KMS-11 (cell line): ENCODE measurements at regions not wholly inside any gene's neighbourhood (a gene's known extent, or its start where the extent isn't known, plus 50 kb on each side); places are given as distances from the start of the nearest gene placed in this dataset.

Experiments
- H2AFZ ChIP-seq: fragments of 200-600 bp; sonication (generic); 2 replicates; pipeline ENCODE4 v1.6.1; 2016; ENCODE audit warnings: antibody characterized with exemption, mixed run types, low read depth
- H3K27ac ChIP-seq: fragments of 200-600 bp; sonication (generic); 2 replicates; pipeline ENCODE4 v1.6.1; 2016; ENCODE audit warnings: mild to moderate bottlenecking, mixed run types
- H3K27me3 ChIP-seq: fragments of 200-600 bp; sonication (generic); 2 replicates; pipeline ENCODE4 v1.6.1; 2017; ENCODE audit warnings: mild to moderate bottlenecking, low read depth, mixed run types, moderate library complexity; ENCODE audit not compliant: insufficient read depth
- H3K36me3 ChIP-seq: fragments of 200-600 bp; sonication (generic); 2 replicates; pipeline ENCODE4 v1.6.1; 2017; ENCODE audit warnings: mild to moderate bottlenecking, mixed run types; ENCODE audit not compliant: insufficient read depth
- H3K4me1 ChIP-seq: fragments of 200-600 bp; sonication (generic); 2 replicates; pipeline ENCODE4 v1.6.1; 2016; ENCODE audit warnings: mild to moderate bottlenecking, low read depth, mixed run types; ENCODE audit not compliant: poor library complexity, severe bottlenecking
- H3K4me2 ChIP-seq: fragments of 200-600 bp; sonication (generic); 2 replicates; pipeline ENCODE4 v1.7.0; 2016; ENCODE audit warnings: mild to moderate bottlenecking, mixed run types
- H3K4me3 ChIP-seq: fragments of 200-600 bp; sonication (generic); IDR thresholded peaks from 2 replicates; pipeline ENCODE4 v1.6.1; 2017; ENCODE audit warnings: low read depth, low read length, mixed read lengths; ENCODE audit not compliant: insufficient read depth
- H3K79me2 ChIP-seq: fragments of 200-600 bp; sonication (generic); 2 replicates; pipeline ENCODE4 v1.6.1; 2016; ENCODE audit warnings: low read depth, mixed run types; ENCODE audit not compliant: insufficient read depth
- H3K9ac ChIP-seq: fragments of 200-600 bp; sonication (generic); 2 replicates; pipeline ENCODE4 v1.6.1; 2016; ENCODE audit warnings: mild to moderate bottlenecking, mixed run types
- H4K20me1 ChIP-seq: fragments of 200-600 bp; sonication (generic); 2 replicates; pipeline ENCODE4 v1.6.1; 2016; ENCODE audit warnings: mild to moderate bottlenecking, mixed run types; ENCODE audit not compliant: insufficient read depth
- TF ChIP-seq, protein P1 (sequence below): fragments of 200-600 bp; sonication (generic); conservative IDR thresholded peaks from 2 replicates; pipeline ENCODE4 v1.6.1; 2017; ENCODE audit warnings: low read depth, mild to moderate bottlenecking, antibody characterized with exemption, low read length, moderate library complexity, mixed read lengths

DNA sequence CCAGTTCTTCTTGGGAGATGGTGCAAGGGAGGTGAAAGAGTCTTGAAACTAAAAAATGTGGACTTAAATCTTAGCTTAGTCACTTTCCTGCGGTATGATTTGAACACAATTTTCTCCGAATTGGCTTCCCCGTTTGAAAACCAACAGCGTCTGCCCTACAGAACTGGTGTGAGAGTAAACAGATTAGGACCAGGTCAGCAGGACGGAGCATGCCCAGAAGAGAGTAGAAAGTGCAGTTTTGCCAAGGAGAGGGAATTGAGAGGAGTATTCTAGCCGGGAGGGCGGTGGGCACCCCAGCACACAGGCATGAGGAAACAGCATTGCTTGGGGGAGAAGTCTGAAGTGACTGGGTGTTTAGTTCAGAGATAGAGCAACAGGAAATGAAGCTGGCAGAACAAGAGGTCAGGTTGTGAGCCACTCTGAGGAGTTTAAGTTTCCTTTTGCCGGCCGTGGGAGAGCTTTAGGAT is 927.1 kb downstream of the VRK1 start:
- TF ChIP-seq, protein P1, sequence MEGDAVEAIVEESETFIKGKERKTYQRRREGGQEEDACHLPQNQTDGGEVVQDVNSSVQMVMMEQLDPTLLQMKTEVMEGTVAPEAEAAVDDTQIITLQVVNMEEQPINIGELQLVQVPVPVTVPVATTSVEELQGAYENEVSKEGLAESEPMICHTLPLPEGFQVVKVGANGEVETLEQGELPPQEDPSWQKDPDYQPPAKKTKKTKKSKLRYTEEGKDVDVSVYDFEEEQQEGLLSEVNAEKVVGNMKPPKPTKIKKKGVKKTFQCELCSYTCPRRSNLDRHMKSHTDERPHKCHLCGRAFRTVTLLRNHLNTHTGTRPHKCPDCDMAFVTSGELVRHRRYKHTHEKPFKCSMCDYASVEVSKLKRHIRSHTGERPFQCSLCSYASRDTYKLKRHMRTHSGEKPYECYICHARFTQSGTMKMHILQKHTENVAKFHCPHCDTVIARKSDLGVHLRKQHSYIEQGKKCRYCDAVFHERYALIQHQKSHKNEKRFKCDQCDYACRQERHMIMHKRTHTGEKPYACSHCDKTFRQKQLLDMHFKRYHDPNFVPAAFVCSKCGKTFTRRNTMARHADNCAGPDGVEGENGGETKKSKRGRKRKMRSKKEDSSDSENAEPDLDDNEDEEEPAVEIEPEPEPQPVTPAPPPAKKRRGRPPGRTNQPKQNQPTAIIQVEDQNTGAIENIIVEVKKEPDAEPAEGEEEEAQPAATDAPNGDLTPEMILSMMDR, result no peak
- no peak overlapping the region for H3K4me3 ChIP-seq
- no peak overlapping the region for H2AFZ ChIP-seq
- no peak overlapping the region for H3K27ac ChIP-seq
- H3K36me3 ChIP-seq, result no peaks in the 10 kb centered on the region
- H3K79me2 ChIP-seq, result no peaks in the 10 kb centered on the region
- H3K4me2 ChIP-seq, result no peak overlapping the region
- no peak overlapping the region for H3K9ac ChIP-seq
- H3K27me3 ChIP-seq, result no peaks in the 10 kb centered on the region
- no peaks in the 10 kb centered on the region for H4K20me1 ChIP-seq
- H3K4me1 ChIP-seq, result no peaks in the 10 kb centered on the region

DNA sequence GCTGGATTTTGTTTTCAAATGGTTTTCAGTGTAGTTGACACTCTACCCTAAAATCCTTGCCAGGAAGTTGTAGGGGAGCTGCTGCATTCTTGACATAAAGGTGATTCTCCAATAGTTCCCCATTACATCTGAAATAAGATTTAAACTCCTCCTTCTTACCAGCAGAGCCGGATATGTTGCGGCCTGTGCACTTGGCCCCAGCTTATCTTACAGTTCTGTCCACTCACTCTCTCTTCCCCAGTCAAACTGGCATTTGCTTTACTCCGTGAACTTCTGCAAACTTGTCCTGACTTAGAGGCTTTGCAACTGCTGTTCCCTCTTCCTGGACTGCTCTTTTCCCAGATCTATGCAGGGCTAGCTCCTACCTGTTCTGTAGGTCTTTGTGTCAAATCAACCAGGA is 929.5 kb downstream of the VRK1 start:
- Histone ChIP-seq H3K79me2 (no peaks in the 10 kb centered on the region), H2AFZ (no peak overlapping the region), H3K9ac (no peak overlapping the region), H3K4me2 (no peak overlapping the region), H3K36me3 (no peaks in the 10 kb centered on the region), H4K20me1 (no peaks in the 10 kb centered on the region), H3K27ac (no peak overlapping the region), H3K4me1 (no peaks in the 10 kb centered on the region), H3K4me3 (no peak overlapping the region), H3K27me3 (no peaks in the 10 kb centered on the region)
- TF ChIP-seq, protein P1, result no peak

DNA sequence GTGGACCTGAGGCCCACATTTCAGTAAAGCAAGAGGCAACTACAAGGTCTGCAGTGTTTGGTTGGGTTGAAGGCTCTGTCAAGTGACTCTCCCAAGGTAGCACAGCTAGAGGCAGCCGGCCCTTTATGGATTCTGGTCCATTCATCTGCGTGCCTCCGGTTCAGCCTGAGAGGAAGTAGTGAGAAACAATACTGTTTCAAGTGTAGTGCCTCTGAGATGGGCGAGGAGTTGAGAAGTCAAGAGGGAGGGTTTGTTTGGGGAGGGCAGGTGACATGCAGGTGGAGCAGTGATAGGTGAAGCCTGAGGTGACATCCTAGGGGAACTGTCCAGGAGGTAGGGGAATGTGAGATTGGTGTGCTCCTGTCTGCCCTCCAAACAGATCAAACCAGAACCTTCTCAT is 933.5 kb downstream of the VRK1 start:
- Histone ChIP-seq H3K4me2 (no peak overlapping the region), H2AFZ (no peak overlapping the region), H4K20me1 (no peaks in the 10 kb centered on the region), H3K27me3 (no peaks in the 10 kb centered on the region), H3K27ac (no peak overlapping the region), H3K36me3 (no peaks in the 10 kb centered on the region), H3K9ac (no peak overlapping the region), H3K4me3 (no peak overlapping the region), H3K79me2 (no peaks in the 10 kb centered on the region), H3K4me1 (no peaks in the 10 kb centered on the region)
- TF ChIP-seq, protein P1, result no peak

DNA sequence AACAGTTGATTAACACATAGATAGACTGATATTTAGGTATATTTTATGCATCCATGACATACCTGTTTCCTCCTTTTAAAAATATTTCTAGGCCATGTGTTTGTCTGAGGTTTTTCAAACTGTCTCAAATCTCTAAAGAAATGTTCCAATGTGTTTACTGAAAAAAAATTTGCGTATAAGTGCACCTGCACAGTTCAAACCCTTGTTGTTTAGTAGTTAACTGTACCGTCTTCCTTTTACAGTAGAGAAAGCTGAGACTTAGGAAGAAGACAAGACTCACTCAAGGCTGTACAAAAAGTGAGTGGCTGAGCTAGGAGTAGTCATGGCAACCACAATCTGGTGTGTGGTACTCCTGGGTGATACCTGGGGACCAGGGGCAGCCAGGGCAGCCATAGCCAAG is 934.6 kb downstream of the VRK1 start:
- Histone ChIP-seq H3K4me1 (no peaks in the 10 kb centered on the region), H3K36me3 (no peaks in the 10 kb centered on the region), H3K4me2 (no peak overlapping the region), H3K27ac (no peak overlapping the region), H3K9ac (no peak overlapping the region), H3K27me3 (no peaks in the 10 kb centered on the region), H3K4me3 (no peak overlapping the region), H3K79me2 (no peaks in the 10 kb centered on the region), H4K20me1 (no peaks in the 10 kb centered on the region), H2AFZ (no peak overlapping the region)
- TF ChIP-seq, protein P1, result no peak

DNA sequence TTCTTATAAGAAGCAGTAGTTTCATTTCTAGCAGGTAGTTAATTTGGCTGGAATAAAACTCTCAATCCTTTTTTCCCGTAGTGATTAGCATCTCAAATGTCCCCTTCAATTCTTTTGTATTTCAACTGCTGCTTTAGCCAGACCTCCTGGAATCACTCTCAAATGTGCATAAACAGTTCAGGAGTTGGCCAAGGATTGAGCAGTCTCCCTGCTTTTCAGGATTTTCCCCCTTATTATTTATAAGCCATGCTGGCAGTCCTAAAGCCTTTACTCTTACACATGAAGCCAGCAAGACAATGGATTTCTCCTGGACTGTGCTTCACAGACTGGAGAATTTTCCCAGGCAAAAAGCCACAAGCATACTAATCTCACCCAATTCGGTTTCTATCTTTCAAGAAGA is 950.1 kb downstream of the VRK1 start:
- Histone ChIP-seq H3K4me2 (no peak overlapping the region), H3K27me3 (no peaks in the 10 kb centered on the region), H3K79me2 (no peaks in the 10 kb centered on the region), H3K4me1 (no peaks in the 10 kb centered on the region), H3K27ac (no peak overlapping the region), H4K20me1 (no peaks in the 10 kb centered on the region), H2AFZ (no peak overlapping the region), H3K36me3 (no peaks in the 10 kb centered on the region), H3K9ac (no peak overlapping the region), H3K4me3 (no peak overlapping the region)
- TF ChIP-seq, protein P1, result no peak
